Left lobe of liver (tissue), 2 donors: ENCODE measurements at regions not wholly inside any gene's neighbourhood (a gene's known extent, or its start where the extent isn't known, plus 50 kb on each side); places are given as distances from the start of the nearest gene placed in this dataset.

Experiments
- ATAC-seq: fragments of 200-7000 bp; cut with Tn5 transposase; one replicate; pipeline ENCODE4 v1.9.1; 2020; ENCODE audit warnings: mild to moderate bottlenecking, moderate library complexity
- DNase-seq: peaks from one replicate; pipeline ENCODE4 v3.0.0-alpha.2; 2020; ENCODE audit warnings: low spot score
- donor health status: DM: no; HTN: no; CAD: no; lungs with moderate emphysema.
- donor health status: DM: no; HTN: yes; CAD: no.

DNA sequence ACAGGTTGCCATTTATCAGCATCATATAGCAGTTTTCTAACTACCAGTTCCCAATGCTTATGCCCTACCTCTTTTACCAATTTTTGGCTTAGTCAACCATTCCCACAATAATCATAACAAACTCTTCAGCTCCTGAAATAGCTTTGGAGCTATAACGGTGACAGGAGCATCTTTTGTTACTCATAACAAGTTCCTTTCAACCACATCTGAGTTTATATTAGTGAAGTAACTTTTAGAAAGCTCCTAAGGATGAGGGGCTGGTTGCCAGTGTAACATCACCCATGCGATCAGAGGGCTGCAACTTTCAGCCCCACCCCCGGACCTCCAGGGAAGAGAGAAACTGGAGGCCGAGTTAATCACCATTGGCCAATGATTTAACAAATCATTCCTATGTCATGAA, 495.3 kb upstream of the RASGRP1 start:
- no peak for DNase-seq
- ATAC-seq, result no peak

DNA sequence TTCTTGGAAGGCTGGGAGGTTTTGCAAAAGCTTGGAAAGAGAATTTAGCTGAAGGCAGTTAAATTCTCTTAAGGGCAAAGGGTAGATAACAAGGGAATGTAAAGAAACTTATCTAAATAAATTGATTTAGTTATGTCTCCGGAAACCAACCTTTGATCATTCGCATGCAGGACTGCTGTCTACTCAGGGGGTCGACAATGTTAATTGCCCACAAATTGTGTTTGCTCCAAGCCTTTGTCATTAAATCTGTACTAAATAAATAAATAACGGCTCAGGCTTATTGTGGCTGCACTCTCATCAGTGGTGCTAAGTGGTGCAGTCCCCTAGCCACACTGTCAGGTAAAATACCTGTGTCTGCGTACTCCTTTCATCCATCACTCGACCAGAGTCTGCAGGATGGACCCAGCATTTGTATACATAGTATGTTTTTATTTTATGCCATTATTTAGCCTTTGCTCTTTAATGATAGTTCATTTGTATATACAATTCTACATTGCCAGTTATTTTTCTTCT, 497.4 kb upstream of the RASGRP1 start:
- ATAC-seq (no peak), DNase-seq (no peak)

DNA sequence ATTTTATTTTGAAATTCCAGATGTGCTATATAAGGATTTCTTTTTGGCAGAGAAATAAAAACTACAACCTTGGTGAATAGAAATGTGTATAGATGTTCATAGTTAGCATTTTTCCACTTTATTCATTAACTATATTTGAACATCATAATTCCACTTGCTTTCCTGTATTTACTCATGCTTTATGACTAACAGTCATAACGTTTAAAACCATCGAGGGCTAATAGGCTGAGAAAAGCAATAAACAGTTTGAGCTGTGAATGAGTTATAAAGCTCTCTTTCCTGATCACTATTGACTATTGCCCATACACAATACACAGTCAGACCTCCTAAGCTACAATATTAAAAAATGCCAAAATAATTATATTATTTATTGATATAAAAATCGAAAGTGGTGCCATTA, 502.1 kb upstream of the RASGRP1 start:
- ATAC-seq (no peak), DNase-seq (no peak)

DNA sequence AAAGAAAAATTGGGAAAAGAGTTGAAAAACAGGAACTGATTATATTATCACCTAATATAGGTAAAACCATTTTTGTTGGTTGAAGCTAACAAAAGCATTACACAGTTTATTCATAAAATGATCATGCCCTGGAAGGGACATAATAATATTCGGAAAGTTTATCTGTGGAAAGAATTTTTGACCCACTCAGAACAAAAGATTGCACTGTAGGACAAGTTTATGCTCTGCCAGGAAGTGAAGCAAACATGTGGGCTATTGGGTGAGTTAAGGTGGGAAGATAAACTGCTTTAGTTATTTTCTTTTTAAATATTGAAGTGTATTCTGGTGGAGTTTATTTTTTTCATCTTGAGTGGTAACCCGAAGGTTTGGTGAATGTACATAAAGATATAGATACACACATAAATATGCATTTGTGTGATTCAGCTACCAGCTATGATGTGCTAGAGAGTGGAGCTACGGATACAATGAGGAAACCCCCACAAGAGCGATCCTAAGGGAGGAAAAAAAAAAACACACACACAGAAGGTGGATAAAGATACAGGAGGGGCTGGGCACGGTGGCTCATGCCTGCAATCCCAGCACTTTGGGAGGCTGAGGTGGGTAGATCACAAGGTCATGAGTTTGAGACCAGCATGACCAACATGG, 506.4 kb upstream of the THBS1 start:
- DNase-seq (no peak), ATAC-seq (no peak)

DNA sequence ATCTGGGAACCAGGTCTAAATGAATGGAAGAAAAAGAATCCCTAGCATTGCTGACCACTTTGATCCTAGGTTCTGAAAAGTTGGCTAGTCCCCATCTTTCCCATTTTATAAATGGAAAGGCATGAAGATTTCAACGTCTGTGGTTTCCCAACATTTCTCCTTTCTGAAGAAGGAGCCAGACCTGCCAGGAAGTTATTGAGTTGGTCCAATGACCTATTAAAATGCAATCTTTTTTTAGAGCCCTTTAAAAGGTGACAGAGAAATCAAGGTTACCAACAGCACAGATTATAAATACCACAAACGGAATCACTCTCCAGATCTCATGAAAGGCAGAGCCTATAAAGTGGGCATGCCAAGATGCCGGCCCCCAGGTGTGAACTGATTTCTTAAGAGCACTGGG, 505.6 kb upstream of the THBS1 start:
- ATAC-seq (no peak), DNase-seq (no peak)

DNA sequence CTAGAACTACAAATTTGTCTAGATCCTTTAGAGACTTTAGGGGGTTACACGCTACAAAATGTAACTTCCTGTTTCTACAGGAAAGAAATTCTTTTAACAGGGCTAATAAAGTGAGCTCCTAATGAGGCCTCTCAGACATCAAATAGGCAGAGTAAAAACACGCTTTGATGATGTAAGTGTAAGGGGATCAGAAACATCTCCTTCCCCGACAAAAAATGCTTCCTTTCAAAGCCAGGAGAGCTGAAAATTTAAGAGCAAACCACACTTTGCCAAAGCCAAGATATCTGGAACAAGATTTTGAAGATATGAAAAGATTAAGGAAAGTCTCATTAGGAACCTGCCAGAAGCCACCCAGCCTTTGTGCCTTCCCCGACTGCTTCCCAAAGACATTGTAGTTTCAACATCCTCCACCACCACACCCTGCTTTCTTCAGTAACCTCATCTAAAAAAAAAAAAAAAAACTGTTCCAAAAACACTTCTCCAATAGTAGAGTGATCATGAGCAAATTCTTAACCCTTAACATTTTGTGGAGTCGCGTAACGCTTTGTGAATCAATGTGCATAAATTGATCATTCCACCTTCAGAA, 505.0 kb upstream of the THBS1 start:
- ATAC-seq (no peak), DNase-seq (no peak)

DNA sequence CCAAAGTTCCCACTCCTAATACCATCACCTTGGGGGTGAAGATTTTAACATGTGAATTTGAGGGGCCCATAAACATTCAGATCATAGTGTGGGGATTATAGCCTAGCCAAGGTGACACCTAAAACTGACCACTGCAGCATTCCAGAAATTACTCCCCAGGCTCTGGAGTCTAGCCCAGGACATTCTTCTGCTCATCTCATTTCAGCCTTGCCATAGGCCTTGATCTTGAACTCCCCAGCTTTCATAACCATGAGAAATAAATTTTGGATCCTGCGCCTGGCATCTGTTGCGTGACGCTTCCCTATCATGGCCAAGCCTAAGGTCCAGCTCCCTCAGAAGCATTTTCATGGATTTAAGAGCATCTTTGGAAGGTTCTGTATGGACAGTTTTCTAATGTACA, 502.9 kb upstream of the THBS1 start:
- DNase-seq (no peak), ATAC-seq (no peak)

DNA sequence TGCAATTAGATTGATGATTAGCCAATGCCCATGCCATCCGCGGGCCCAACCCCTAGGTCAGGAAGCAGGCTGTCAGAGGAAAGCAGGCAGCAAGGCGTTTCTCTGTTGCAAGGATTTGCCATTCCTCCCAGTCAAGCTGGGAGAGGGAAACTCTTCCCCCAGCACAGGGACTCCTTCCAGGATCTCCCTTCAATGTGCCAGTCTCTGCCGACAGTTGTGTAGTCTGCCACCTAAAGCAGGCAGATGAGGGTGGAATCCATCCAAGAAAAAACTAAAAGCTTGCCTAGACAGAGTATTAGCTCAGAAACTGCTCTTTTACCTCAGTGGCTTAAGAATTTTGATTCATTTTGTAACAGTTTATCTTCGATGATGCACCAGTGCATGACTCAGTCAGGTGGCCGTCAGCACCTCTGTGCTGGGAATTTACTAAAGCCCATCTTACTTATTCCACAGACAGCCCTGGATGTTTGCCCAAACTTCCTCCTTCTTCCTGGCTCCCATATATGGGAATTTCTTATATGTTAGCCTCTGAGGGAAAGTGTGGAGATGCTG, 501.5 kb upstream of the THBS1 start:
- ATAC-seq (no peak), DNase-seq (no peak)

DNA sequence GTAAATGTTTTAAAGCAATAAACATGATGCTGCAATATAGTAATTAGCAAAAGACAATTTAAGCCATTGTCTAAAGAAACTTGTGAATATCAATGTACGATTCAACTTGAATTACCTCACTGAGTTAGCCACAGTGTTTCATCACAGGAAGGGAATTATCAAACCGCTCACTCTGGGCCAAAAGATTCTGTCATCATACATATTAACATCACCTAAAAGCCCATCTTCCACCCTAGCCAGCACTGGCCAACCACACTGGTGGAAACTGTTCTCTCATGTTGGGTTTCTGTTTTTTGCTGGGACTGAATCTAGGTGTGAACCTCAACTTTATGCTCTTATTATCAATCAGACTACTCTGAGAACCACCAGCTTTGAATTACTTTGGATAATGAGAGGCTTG, 497.7 kb upstream of the THBS1 start:
- ATAC-seq (no peak), DNase-seq (no peak)

DNA sequence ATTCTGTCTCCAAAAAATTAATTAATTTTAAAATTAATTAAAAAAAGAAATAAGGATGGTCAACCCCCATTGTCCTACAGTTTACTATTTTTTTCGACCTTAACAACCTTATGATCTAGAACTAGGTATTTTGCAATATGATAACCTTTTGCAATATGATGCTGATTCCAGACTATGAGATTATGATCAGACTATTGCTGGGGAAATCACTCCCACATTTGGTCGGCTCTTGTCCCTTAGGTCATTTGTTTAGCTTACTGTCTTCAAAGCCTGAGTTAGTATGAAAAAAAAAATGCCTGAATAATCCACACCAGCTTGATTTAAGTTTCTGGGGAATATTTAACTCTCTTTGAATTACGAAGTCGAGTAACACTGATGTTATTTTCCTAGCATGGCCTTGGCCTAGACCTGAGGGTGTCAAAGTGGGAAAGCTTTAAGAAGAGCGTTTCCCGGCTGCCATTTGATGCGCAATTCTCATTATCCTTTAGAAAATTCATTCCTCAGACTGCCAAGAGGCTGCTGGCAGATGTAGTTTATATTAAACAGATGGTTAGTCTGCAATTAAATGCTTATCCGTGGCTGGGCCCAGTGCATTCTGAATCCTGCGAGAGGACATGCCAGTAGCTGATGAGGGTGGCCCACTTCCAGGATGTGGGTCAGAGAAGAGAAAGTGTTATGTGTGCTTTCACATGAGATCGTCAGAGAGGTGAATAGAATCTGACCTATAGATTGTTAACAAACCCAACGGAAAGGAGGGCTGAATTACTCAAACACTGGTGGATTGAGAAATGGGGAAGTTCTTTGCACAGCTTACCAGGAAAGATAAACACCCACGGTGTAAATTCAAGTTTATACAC, 496.0 kb upstream of the THBS1 start:
- DNase-seq (peak; percentile 43), ATAC-seq (no peak)

DNA sequence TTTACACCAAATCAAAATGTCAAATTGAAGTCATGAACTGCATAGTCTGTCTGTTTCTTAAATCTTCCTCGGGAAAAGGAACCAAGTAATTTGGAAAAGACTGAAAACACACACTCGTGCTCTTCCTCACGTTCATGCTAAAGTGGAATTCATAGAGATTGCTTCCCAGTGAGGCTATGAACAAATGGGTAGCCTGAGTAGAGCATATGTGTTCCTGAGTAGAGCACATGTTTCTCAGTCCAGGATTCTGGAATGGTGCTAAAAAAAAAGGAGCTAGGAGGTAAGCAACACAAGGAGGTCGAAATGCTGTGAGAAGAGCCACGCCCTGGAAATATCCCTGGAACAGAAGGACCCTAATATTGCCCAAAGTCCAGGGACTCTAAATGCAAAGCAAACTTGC, 494.2 kb upstream of the THBS1 start:
- no peak for DNase-seq
- no peak for ATAC-seq

DNA sequence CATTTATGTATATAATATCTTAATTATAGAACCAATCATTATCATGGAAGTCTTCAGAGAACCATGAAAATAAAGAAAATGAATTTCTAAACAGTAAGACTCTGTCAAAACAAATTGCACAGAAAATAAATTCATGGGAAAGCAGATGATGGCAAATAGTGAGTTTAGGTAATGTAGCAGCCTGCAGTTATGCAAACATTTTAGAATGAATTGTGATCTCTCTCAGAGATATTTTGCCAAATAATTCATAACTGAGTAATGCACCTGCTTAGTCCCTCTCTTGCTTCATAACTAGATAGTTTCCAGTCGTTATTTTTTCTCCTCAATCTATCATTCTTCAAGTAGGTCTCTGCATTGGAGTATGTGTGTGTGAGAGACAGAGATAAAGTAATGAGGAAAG, 492.7 kb upstream of the THBS1 start:
- DNase-seq (no peak), ATAC-seq (no peak)

DNA sequence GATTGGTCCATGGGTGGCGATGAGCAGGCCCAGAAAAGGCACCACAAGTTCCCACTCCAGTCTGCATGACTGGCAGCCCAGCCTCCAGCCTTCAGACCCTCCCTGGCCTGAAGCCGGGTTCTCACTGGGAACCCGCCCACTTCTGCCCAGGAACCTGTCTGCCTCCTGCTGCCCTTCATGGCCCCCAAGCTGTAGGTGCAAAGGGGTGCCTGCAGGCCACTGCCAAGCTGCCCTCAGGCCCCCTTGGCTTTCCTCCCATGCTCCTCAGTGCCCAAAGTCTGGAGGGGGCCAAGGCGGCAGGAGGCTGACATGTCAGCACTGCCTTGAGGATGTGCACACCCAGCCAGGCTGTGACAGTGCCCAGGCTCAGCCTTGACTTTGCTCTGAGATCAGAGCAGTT, 488.5 kb upstream of the THBS1 start:
- DNase-seq, result no peak

DNA sequence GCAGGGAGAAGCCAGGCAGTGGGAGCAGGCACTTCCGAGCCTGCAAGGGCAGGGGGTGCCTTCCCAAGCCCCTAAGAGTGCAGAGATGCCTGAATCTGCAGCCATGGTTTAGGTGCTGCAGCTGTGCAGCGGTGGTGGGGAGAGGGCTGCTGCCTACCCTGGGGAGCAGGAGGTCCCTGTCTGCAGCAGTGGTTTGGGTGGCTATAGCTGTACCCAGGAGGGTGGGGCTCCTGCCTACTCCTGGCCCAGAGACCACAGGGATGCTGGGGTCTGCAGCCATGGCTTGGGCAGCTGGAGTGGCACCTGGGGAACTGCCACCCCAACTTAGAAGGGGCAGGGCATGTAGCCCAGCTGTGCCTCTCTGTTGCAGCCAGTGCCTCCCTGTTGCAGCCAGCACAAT, 488.1 kb upstream of the THBS1 start:
- ATAC-seq, result no peak

More for the DNA sequence above, 488.5 kb upstream of the THBS1 start:
- no peak for ATAC-seq

DNA sequence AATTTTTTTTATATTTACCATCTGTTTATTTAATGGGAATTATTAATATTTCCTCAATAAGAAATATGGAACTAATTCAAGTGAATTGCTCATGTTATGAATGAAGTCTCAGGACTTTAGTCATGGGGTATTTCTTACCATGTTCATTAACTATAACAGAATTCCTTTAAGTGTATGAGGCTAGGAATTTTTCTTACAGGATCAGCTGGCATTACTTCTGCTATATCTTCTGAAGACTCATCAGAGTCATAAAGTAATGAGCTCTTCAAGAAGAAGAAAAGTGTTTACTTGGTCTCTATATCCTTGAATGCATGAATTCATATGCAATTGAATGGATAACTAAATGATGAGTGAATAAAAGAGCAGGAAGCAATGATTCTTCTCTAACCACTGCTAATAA, 486.8 kb upstream of the THBS1 start:
- no peak for ATAC-seq

More for the DNA sequence above, 488.1 kb upstream of the THBS1 start:
- no peak for DNase-seq

DNA sequence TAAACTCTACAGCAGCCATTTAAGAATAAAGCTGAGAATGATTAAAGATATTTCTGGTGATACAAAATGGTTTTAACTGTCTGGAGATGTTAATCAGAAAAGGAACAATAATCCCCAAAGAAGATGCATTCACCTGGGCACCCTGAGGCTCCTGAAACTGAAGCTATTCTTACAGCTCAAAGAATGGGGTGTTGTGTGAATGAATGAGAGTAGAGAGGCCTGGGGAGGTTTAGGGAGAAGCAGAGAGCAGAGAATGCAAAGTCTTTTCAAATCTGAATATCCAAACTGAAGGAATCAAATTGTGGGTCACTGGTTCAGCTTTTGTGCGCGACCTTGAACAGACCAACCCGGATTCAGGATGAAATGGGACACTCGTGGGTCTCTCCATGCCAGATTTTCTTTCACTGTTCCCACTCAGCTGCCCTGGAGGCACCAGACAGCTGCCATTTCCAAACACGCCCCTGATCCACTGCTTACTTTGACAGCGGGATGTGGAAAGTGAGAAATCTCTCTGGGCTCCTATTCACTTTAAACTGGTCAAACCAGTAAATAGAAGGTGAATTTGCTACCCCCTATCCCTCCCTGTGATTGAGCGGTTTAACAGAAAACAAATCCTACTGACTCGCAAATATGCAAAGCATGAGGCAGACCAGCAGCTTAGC, 485.5 kb upstream of the THBS1 start:
- ATAC-seq (no peak), DNase-seq (no peak)

More for the DNA sequence above, 486.8 kb upstream of the THBS1 start:
- no peak for DNase-seq

DNA sequence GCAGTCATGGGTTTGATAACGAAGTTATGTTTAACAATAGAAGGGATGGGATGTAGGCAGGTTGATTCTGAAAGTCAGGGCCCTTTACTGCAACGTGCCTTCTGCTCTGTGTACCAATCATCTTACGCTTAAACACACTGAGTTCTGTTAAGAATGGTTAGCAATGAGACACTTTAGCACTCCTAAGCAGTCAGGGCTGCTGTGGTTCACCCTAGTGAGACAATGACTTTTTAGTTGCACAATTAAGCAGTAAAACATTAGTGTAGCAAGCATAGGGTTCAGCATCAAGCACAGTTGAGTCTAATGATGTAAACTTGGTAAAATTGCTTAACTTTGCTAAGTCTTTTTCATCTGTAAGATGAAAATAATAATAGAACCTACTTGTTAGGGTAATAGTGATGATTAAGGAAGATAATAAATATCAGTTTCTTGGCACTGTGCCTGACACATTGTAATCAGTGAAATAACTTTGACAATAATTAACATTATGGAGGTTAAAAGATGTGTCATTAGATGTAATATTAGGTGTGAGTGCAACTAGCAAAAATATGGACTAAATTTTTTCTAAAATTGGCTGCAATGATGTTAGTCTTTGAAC, 484.2 kb upstream of the THBS1 start:
- ATAC-seq, result no peak
- no peak for DNase-seq

DNA sequence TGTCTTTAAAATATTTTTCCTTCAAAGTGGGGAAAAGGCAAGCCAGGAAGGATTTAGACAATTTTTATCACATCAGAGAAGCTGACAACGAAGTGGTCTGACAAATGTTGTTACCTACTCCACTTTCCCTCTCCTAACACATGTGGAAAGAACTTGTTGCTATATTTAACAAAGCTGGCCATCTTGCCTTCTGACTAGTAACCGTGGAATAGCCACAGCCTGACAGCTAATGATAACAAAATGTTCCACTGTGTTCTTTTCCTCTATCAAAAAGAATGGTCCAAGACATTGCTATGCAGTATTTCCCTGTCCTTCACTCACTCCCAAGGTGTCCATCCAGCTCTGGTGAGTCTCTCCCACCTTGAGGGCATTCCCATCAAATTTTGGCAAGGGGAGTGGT, 481.4 kb upstream of the THBS1 start:
- ATAC-seq (no peak), DNase-seq (no peak)

DNA sequence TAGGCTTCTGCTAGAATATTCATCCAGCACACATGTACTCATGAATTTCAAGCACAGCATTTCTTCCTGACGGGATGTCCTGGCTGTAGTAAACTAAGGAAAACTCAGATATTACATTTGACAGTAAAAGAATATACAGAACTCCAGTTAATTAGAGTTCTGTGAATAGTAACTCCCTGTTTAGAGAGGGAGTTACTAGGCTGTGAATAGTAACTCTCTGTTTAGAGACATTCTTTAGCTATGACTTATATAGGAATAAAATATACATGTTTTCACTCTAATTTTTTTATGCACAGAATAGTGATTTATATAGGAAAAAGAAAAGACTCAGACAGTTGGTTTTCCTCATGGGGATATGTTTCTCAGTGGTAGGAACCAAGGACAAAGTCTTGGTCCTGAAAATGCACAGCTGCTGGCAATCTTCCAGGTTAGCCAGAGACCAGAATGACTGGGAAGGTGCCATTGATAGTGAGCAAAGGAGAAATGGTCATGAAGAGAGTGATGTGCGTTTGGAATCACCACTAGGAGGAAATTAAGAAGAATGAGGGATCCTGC, 480.7 kb upstream of the THBS1 start:
- no peak for ATAC-seq
- no peak for DNase-seq

DNA sequence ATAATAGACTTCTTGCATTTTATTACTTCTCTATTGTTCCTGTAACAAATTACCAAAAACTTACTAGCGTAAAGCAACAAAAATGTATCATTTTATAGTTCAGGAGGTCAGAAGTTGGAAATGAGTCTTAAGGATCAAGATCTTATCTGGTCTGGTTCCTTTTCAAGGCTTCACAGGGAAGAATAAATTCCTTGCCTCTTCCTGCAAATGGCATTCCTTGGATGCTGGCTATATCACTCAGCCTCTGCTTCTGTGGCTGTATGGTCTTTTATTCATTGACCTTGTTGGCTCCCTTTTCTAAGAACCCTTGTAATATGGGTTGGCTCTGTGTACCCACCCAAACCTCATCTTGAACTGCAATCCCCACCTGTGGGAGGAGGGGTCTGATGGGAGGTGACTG, 478.4 kb upstream of the THBS1 start:
- DNase-seq (no peak), ATAC-seq (no peak)
